ENCODE measurements at regions not wholly inside any gene's neighbourhood (a gene's known extent, or its start where the extent isn't known, plus 50 kb on each side); places are given as distances from the start of the nearest gene placed in this dataset.

- DNase-seq (ENCODE audit: low read depth in 2 of 2), result no peak
These were observed 639.3 kb downstream of the TOX3 start for GRCh38 chr16:51907680-51908079.

GRCh38 chr16:51900221-51900780 lies 646.6 kb downstream of the TOX3 start:
- no peak for DNase-seq (ENCODE audit: low read depth in 2 of 2)

GRCh38 chr16:51898872-51899271 lies 648.1 kb downstream of the TOX3 start:
- no peak for DNase-seq (ENCODE audit: low read depth in 2 of 2)

- DNase-seq (ENCODE audit: low read depth in 2 of 2), result no peak
These were observed 650.9 kb downstream of the TOX3 start for GRCh38 chr16:51896013-51896412.

- no peak for DNase-seq (ENCODE audit: low read depth in 2 of 2)
These were observed 654.5 kb downstream of the TOX3 start for GRCh38 chr16:51892293-51893007.

GRCh38 chr16:51888534-51888933 lies 658.4 kb downstream of the TOX3 start:
- DNase-seq (ENCODE audit: low read depth in 2 of 2), result no peak

GRCh38 chr16:51888016-51888415 lies 658.9 kb downstream of the TOX3 start:
- DNase-seq (ENCODE audit: low read depth in 2 of 2), result no peak

GRCh38 chr16:51886456-51886855 lies 660.5 kb downstream of the TOX3 start:
- no peak for DNase-seq (ENCODE audit: low read depth in 2 of 2)

GRCh38 chr16:51884773-51885172 lies 662.2 kb downstream of the TOX3 start:
- DNase-seq (ENCODE audit: low read depth in 2 of 2), result no peak

- no peak for DNase-seq (ENCODE audit: low read depth in 2 of 2)
These were observed 665.2 kb downstream of the TOX3 start for GRCh38 chr16:51881731-51882130.

- no peak for DNase-seq (ENCODE audit: low read depth in 2 of 2)
These were observed 666.2 kb downstream of the TOX3 start for GRCh38 chr16:51880776-51881175.

GRCh38 chr16:51877686-51878085 lies 669.3 kb downstream of the TOX3 start:
- no peak for DNase-seq (ENCODE audit: low read depth in 2 of 2)

GRCh38 chr16:51876934-51877333 lies 670.0 kb downstream of the TOX3 start:
- no peak for DNase-seq (ENCODE audit: low read depth in 2 of 2)

GRCh38 chr16:51876601-51876875 lies 670.4 kb downstream of the TOX3 start:
- no peak for DNase-seq (ENCODE audit: low read depth in 2 of 2)

GRCh38 chr16:51875834-51876600 lies 670.9 kb downstream of the TOX3 start:
- no peak for DNase-seq (ENCODE audit: low read depth in 2 of 2)

- no peak for DNase-seq (ENCODE audit: low read depth in 2 of 2)
These were observed 674.4 kb downstream of the TOX3 start for GRCh38 chr16:51872524-51872923.

- DNase-seq (ENCODE audit: low read depth in 2 of 2), result no peak
These were observed 676.6 kb downstream of the TOX3 start for GRCh38 chr16:51870296-51870854.

GRCh38 chr16:51869176-51869575 lies 677.8 kb downstream of the TOX3 start:
- no peak for DNase-seq (ENCODE audit: low read depth in 2 of 2)

GRCh38 chr16:51868631-51869030 lies 678.3 kb downstream of the TOX3 start:
- DNase-seq (ENCODE audit: low read depth in 2 of 2), result no peak

GRCh38 chr16:51867386-51868065 lies 679.4 kb downstream of the TOX3 start:
- DNase-seq (ENCODE audit: low read depth in 2 of 2), result no peak

GRCh38 chr16:51864575-51864974 lies 682.4 kb downstream of the TOX3 start:
- no peak for DNase-seq (ENCODE audit: low read depth in 2 of 2)

GRCh38 chr16:51854401-51854951 lies 692.5 kb downstream of the TOX3 start:
- no peak for DNase-seq (ENCODE audit: low read depth in 2 of 2)

All from activated CD8-positive, alpha-beta memory T cell treated with anti-CD3 and anti-CD28 coated beads for 4 hours (primary cell).